ENCODE measurements at regions not wholly inside any gene's neighbourhood (a gene's known extent, or its start where the extent isn't known, plus 50 kb on each side); places are given as distances from the start of the nearest gene placed in this dataset.
"Not testable (repeated sequence)": the region's sequence is repeated elsewhere in the genome, so short reads cannot be mapped to it uniquely, and the experiment has no call there.

DNA sequence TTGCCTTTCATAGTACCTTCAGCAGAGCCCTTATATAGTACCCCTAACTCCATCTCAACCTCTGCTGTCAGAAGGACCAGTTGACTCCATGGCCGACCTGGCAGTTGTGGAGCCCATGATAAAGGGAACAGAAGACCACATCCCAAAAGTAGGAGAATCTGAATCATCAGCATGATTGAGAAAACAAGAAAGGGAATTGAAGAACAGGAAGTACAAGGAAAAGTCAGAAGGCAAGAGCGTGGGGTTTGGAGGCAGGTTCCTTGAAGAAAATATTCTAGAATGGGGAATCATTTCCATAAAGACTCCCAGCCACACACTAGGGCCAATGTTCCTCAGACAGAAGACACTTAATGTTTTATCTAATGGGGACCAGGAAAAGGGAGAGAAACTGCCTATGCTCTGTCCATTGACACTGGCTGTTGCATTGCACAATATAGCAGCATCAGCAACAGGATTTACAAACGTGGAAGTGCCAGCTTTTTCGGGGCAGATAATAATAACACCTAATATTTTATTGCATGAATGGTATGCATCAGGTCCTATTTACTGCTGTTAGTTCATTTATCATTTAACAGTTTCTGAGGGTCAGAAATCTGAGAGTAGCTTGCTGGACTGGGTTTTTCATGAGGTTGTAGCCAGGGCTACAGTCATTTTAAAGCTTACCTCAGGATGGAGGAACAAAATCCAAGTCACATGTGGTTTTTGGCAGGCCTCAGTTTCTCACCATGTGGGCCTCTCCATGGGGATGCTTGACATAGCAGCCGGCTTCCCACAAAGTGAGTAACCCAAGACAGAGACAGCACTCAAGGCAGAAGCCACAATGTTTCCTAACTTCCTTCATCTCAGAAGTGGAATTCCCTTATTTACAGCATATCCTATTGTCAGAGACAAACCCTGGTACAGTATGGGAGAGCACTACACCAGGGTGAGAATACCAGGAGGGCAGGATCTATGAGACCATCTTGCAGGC, 483.4 kb downstream of the PLPP3 start:
- no peak for DNase-seq

DNA sequence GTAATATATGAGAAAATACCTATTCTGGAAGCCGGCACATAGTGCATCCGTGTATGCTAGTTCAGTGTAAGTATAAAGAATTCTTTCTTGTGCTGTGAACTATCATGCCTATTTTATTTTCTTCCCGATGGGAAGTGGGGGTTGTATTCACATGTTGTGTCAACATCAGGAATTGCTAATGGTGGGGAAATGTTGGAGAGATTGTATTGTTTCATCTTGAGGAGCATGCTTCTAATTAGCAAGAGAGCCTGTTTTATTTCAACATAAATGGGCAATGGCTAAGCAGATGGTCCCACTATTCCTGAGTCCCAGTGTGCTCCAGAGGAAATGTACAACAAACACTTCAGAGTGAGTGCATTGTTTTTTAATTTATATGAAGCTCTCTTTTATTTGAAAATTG, 485.2 kb downstream of the PLPP3 start:
- no peak for DNase-seq

DNA sequence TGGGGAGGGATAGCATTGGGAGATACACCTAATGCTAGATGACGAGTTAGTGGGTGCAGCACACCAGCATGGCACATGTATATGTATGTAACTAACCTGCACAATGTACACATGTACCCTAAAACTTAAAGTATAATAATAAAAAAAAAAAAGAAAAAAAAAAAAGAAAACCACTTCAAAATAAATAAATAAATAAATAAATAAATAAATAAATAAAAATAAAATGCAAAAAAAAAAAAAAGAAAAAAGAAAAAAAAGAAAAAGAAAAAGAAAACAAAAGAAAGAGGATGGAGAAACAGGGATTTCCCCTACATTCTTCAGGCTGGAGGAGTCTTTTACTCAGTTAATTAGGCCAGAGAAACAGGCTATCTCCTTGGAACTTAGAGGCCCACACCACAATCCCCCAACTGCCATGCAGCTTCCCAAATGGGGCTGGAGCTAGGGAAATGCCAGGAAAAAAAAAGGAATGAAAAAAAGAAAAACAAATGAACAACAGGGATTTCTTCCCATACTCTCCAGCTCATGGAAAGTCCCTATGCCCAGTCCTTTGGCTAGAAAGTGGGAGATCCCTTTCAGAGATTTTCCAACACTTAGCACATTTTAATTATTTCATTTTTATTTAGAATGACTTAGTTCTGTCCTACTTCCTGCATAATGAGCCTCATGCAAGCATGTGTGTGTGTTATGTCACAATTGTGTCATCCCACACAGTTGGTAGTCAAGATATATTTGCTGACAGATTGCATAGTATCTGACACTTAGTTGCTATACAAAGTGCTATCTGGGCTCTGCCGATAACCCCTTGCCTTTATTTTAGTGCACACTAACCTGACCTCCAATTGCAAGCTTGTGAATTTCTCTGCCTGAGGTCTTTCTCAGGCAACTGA, 486.4 kb downstream of the PLPP3 start:
- DNase-seq: no peak

DNA sequence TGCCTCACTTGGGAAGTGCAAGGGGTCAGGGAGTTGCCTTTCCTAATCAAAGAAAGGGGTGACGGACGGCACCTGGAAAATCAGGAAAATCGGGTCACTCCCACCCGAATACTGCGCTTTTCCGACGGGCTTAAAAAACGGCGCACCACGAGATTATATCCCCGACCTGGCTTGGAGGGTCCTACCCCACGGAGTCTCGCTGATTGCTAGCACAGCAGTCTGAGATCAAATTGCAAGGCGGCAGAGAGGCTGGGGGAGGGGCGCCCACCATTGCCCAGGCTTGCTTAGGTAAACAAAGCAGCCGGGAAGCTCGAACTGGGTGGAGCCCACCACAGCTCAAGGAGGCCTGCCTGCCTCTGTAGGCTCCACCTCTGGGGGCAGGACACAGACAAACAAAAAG, 489.5 kb downstream of the PLPP3 start:
- DNase-seq: not testable (repeated sequence)

DNA sequence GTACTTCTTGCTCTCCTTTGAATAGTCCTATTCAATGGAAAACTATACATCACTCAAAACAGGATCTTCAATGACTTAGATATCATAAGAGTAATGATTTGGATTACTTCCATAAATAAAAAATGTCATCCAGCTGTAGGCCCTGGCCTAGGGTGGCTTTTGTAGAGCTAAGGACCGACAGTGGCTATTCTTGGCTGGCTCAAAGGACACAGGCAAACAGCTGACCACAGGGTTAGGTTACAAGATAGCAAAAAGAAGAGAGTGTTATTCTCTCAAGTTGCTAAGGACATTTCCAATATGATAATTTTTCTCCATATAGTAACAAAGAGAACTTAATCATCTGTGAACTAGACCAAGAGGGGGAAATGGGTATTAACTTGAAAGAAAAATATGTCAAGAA, 495.1 kb downstream of the PLPP3 start:
- no peak for DNase-seq

DNA sequence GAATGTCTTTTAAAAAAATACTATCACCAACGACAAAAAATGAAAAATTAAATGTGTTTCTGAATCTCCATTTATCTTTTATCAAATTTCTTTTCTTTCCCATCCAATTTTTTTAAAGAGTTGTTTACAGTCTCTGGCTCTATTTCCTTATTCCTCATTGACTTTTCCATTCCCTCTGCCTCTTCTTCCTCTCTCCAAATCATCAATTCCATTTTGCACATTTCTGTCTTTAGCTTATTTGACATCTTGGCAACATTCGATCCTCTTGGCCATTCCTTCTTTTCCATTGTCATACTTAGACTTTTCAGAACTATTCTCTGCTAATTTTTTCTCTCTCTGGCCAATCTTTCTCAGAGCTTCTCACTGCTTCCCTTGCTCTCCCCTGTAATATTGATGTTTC, 497.6 kb downstream of the PLPP3 start:
- DNase-seq: no peak

DNA sequence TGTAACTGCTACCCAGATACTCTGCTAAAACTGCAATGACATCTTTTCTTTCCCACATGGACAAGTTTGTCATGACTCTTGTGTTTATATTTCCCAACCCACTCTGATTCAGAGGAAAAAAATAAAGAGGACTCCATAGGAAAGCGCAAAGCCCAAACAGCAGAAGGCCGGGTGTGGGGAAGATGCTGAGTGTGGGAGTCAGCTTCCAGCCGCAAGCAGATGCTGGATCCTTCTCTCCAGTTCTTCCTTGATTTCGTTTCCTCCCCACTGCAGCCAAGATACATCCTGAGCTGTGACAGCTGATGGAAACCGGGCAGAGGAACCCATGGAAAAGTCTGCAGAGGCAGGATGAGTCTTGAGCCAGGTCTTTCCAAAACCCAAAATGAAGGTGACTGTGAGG, 498.2 kb downstream of the PLPP3 start:
- no peak for DNase-seq

DNA sequence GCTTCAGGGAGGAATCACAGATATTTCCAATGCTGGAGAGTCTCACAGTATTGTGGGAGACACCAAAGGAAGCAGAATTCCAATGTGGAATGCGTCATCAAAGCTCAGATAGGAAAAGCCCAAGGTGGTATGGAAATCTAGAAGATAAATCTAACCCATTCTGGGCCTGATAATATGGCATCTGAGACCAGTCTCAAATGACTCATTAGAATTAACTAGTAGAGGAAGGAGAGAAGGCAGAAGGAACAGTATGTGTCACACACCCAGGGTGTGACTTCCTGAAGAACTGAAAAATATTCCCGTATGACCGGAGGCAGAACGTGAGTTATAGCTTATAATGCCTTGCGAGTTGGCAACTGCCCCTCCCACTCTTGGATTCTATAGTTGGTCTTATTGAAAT, 499.2 kb downstream of the PLPP3 start:
- no peak for DNase-seq

DNA sequence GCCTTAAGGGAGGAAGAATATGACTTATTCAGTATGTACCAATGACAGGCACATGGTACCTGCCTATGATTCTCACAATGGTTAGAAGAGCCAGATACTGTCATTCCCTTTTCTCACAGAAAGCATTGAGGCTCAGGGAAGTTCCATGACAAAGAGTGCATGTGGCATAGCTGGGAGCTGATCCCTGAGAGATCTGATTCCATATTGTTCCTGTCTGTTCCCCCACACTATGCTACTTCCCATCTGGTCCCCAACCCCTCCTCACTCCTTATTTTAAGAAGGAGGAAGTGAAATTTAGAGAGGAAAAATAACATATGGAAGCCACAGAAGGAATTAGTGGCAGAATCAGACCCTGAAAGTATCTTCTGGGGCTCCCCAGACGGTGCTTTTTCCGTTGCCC, 500.0 kb downstream of the PLPP3 start:
- no peak for DNase-seq

DNA sequence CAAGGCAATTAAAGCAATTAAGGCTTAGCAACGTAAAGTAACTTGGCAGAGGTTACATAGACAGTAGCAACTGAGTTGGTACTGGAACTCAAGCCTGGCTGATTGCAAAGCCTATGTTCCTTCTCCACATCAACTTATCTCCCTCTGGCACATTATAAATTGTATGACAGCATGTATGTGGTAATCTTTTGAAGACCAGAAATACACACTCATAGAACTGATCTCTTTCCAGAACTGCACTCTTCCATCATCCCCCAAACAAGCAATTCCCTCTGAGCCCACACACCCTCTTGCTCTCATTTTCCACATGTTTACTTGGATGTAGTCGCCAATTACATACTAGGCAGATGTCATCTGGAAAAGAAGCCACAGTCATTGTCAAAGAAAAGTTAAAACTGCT, 502.2 kb downstream of the PLPP3 start:
- DNase-seq: no peak

DNA sequence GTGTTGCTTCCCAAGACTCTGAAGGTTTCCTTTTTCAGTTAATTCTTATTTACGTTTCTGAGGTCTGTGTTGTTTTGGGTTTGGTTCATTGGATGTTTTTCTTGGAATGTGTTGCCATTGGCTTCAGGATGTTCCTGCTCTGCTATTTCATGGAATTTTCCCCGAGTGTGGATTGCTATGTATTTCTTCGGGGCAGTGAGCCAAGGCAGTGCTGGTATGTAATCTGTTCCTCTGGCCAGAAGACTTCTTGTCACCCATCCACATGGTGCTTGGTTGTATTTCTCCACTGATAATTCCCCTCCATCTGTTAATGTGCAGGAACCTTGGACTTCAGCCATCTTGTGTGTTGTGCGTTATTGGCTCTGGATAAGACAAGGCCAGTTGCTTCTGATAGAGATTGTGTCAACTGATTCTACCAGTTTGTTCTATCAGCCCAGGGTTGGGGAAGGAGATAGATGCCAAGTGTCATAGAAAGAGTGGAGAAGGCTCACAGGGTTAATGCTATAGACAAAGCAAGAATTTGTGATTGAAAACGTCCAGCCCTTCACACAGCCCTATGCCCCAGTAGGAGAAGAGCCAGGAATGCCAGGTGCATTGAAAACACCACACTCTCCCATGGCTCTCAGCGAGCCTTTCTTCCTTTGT, 505.2 kb downstream of the PLPP3 start:
- DNase-seq: no peak

DNA sequence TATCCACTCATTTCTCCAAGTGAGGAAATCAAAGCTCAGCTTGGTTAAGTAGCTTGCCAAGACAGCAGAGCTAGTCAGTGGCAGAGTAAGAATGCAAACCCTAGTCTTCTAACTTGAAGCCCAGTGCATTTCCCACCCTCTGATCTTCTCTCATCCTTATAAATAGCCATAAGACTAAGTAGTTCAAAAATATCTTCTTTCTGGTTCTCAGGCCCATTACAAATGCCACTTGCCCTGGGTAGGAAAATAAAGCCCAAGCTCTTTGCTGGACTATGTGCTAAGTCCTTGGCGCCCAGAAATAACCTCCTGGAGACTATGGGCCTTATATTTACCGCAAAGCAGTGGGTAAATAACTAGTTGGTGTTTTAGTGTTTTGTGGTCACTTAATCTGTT, 505.8 kb downstream of the PLPP3 start:
- DNase-seq: no peak

DNA sequence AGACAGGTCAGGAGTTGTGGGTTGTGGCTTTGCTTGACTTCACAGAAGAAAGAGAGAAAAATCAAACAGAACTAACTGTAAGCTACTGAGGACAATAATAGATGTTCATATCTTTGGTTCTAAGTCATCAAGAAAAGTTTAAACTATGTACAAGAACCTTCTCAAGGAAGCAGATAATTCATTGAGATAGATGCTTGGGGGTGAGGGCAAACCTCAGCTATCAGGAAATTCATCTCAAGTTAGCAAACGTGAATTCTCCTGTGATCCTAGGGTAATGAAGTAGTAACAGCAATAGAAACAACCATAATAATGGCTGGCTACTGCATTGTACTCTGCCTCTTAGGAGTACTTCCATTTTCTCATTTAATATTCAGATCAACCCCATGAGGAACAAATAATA, 506.2 kb downstream of the PLPP3 start:
- no peak for DNase-seq

DNA sequence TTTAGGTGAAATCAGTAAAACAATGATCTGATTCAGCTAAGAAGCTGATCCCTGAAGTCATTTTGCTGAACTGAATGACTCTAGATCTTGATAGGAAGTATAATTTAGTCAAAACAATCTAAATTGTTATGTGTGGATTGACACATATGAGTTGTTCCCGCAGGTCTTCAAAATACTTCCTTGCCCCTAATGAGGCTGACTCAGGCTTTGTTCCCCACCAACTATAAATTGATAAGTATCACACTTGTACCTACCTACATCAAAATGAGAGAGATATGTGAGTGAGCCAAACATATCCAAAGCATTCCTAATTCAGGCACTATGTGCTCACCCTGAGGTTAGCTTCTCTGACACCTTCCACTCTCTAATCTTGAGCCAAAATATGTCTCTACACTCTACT, 507.1 kb downstream of the PLPP3 start:
- no peak for DNase-seq

DNA sequence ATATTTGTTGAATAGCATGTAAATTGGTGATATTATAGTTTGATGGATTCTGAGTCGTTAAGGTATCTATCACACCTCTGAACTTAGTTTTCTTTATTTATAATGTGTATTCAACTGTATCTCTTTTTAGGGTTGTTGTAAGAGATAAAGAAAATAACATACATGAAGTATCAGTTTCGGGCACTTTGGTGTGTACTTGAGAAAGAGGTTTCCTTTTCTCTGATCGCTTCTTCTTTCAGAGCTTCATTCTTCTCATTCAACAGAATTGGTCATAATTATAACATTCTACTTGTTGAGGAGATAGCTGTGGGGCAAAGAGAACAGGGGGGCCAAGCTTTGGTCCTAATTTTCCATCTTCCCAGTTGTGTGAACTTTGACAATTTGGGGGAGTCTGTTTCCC, 508.0 kb downstream of the PLPP3 start:
- DNase-seq: no peak

DNA sequence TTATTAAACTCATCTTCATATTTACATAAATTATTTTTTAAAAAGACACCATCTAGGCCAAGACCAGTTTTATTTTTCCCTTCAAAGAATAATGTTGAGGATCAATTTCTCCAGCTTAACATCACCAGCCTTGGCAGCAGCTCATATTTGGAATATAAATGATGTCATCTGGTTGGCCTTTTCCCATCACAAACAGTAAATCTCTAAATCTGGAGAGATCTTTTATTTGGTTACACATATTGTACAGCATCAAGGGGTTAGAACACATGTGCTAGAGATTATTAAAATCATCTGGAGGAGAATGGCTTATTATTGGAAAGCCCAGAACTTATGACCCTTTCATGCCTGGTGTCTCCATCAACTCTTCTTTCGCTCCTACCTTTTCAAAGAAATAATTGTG, 508.8 kb downstream of the PLPP3 start:
- DNase-seq: no peak

DNA sequence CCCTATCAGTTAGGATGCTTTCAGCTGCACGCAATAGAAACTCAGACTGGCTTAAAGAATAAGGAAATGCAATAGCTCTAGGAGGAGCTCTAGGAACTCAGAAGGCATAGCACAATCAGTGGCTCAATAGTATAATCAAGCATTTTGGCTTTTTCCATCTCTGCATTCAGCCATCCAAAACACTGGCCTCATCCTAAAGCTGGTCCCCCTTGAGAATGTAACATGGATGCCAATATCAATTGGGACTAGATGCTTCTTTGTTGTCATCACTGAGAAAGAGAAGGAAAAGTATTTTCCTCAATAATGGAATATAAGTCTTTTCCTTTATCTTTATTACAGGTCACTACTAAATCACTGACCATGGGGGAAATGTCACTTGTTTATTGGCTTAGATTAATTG, 509.5 kb downstream of the PLPP3 start:
- DNase-seq: no peak

DNA sequence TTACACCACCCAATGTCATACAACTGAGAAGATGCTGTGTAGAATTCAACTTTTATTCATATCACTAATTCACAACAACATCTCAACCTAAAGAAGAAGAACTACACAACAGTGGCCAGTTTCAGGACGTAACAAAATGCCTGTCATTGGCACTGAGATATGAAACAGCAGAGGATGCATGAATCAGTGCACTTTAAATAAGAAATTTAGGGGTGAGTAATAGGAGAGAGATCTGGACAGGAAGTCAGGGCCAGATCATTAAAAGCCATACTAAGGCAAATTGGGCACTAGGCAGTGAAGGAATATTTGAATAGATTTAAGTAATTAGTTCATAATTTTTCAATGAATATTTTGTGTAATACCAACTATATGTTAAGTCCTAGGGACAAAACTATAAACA, 510.5 kb downstream of the PLPP3 start:
- DNase-seq: no peak

DNA sequence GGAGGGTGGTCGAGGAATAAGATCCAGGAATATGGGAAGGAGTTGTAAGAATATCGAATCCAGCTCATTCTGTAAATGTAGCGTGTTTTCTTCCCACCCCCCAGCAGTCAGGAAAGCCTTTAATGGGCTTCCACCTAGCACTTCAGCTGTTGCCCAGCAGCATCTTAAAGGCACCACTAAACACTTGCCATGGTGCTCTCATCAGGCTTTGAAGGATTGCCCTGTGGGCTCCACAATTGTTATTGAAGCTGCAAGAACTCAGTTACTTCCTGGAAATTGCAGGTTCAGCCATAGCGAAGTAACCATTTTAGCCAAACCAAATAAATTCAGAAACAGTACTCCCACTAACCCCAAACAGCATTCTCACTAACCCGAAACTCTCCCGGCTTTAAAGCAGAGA, 511.2 kb downstream of the PLPP3 start:
- DNase-seq: no peak

DNA sequence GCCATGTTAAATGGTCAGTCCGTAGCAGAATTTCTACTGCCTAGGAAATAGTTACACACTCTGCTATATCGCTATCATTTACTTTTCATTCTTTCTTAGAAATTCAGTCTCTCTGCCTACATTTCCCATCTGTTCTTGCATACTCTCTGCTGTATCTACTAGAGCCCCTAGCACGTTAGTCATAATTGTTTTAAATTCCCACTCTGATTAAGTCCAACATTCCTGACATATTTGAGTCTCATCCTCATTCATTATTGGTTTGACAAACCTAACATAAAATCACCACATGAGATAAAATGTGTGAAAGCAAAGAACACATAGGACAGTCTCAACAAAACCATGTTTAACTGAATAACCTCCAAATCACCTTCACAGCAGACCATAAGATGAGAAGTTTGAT, 513.6 kb downstream of the PLPP3 start:
- no peak for DNase-seq

DNA sequence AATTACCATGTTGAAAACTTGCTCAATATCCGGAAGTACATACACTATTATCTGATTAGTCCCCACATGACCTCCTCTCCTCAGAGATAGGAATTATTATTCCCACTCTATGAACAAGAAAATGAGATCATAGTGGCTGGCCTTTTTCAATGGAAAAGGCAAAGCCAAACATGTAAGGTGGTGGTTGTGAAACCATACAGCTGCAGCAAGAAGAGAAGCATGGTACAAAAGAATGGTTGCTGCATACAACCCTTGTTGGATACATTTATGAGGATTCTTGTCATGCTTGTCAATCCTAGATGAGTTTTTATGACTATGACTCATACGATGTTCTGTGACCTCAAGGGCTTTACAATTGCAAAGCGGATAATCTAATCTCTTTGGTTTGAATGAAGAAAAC, 514.7 kb downstream of the PLPP3 start:
- DNase-seq: no peak

DNA sequence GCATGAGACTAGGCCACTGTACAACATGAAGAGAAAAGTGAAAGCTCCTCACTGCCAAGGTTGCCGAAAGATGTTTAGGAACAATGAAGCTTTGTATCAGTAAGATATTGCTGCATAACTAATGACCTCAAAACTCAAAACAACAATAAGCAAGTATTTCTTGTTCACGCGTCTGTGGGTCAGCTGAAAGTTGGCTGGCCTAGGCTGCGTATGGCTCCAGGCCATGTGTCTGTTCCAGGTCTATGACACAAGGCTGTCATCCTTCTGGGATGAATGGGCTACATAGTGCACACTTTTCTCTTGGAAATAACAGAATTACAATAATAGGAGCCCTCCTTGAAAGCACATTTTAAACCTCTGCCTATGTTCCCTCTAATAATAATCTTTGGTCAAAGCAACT, 515.9 kb downstream of the PLPP3 start:
- DNase-seq: no peak

DNA sequence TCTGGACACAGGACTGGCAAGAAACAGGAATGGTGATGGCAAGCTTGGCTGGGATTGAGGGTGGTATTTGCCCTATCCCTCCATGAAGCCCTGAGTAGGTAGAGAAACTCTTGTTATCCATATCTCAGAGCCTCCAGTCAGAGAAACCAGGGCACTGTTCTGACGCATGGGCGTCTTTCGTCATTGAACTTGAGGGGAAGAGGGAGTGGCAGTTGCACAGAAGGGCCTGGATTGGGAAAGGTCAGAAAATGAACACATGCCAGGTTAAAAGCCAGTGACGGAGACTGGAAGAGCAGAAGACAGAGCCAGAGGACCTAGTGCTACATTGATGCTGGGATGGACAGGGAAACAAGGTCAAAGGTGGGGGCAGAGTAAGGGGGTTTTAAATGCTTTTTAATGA, 516.7 kb downstream of the PLPP3 start:
- DNase-seq: no peak

DNA sequence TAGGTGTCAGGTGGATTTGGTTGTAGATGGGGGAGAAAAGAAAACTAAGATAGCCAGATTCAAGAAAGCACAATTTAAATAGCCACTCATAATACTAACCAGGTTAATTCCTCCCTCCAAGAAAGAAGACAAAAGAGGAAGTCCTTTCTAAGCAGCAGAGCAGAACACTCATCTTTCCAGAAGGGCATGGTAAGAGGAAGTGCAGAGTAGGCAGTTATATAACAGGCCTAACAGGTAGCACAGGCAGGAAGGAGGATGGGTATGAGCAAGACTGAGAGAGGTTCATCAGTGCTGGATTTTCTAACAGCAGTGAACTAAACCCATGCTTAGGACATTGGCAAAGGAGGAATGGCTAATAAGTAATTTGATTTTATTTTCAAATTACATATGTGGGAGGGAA, 517.5 kb downstream of the PLPP3 start:
- no peak for DNase-seq

Data from NCI-H774 (cell line).